Activated T-cell treated with anti-CD3 and anti-CD28 coated beads for 1 hour (primary cell): ENCODE measurements at regions not wholly inside any gene's neighbourhood (a gene's known extent, or its start where the extent isn't known, plus 50 kb on each side); places are given as distances from the start of the nearest gene placed in this dataset.
"Not testable (repeated sequence)": the region's sequence is repeated elsewhere in the genome, so short reads cannot be mapped to it uniquely, and the experiment has no call there.

Experiments
- DNase-seq: peaks from one replicate; pipeline ENCODE4 v3.0.0-alpha.2; 2020; ENCODE audit warnings: low read depth

GRCh38 chr11:109677876-109678275 is 255.9 kb downstream of the C11orf87 start:
- DNase-seq = no peak

- no peak for DNase-seq
Measured at GRCh38 chr11:109680127-109680526, 258.1 kb downstream of the C11orf87 start.

- not testable (repeated sequence) for DNase-seq
Measured at GRCh38 chr11:109682788-109683187, 260.8 kb downstream of the C11orf87 start.

GRCh38 chr11:109695696-109696095 is 273.7 kb downstream of the C11orf87 start:
- no peak for DNase-seq

GRCh38 chr11:109696191-109696897 is 274.4 kb downstream of the C11orf87 start:
- DNase-seq = no peak

GRCh38 chr11:109697140-109697843 is 275.3 kb downstream of the C11orf87 start:
- DNase-seq = no peak

GRCh38 chr11:109698237-109698636 is 276.2 kb downstream of the C11orf87 start:
- no peak for DNase-seq

GRCh38 chr11:109704432-109704831 is 282.4 kb downstream of the C11orf87 start:
- DNase-seq = no peak

GRCh38 chr11:109706945-109707344 is 285.0 kb downstream of the C11orf87 start:
- no peak for DNase-seq

GRCh38 chr11:109707411-109707810 is 285.4 kb downstream of the C11orf87 start:
- DNase-seq = no peak

- no peak for DNase-seq
Measured at GRCh38 chr11:109708184-109708583, 286.2 kb downstream of the C11orf87 start.

GRCh38 chr11:109714444-109714843 is 292.5 kb downstream of the C11orf87 start:
- not testable (repeated sequence) for DNase-seq

GRCh38 chr11:109715424-109715823 is 293.4 kb downstream of the C11orf87 start:
- DNase-seq = not testable (repeated sequence)

- no peak for DNase-seq
Measured at GRCh38 chr11:109726061-109726460, 304.1 kb downstream of the C11orf87 start.

- no peak for DNase-seq
Measured at GRCh38 chr11:109728056-109728455, 306.1 kb downstream of the C11orf87 start.

GRCh38 chr11:109729761-109730160 is 307.8 kb downstream of the C11orf87 start:
- DNase-seq = no peak

- DNase-seq = no peak
Measured at GRCh38 chr11:109730669-109731068, 308.7 kb downstream of the C11orf87 start.

- no peak for DNase-seq
Measured at GRCh38 chr11:109731451-109731850, 309.5 kb downstream of the C11orf87 start.

GRCh38 chr11:109733245-109733644 is 311.3 kb downstream of the C11orf87 start:
- no peak for DNase-seq

GRCh38 chr11:109734566-109734965 is 312.6 kb downstream of the C11orf87 start:
- no peak for DNase-seq

- no peak for DNase-seq
Measured at GRCh38 chr11:109735128-109735527, 313.1 kb downstream of the C11orf87 start.

GRCh38 chr11:109739379-109739778 is 317.4 kb downstream of the C11orf87 start:
- no peak for DNase-seq

GRCh38 chr11:109745996-109746625 is 324.1 kb downstream of the C11orf87 start:
- DNase-seq = no peak
